ENCODE measurements at regions not wholly inside any gene's neighbourhood (a gene's known extent, or its start where the extent isn't known, plus 50 kb on each side); places are given as distances from the start of the nearest gene placed in this dataset.

- intact Hi-C loops (cut with micrococcal nuclease), result loop anchor here (5.0 kb wide), 2 partner anchors 148 to 1833 kb away; no protein-coding TSS in a partner anchor
- ATAC-seq (no peak), DNase-seq (ENCODE audit: low read depth, low spot score) (no peak)
- no peaks in the 10 kb centered on the region for H3K79me2 ChIP-seq (ENCODE audit: insufficient read depth, low read length)
- no peaks in the 10 kb centered on the region for H3K9me3 ChIP-seq (ENCODE audit: control insufficient read depth in 1 of 2, insufficient read depth in 1 of 2, low read depth in 1 of 2, low read length in 2 of 2)
- no peaks in the 10 kb centered on the region for H4K20me1 ChIP-seq (ENCODE audit: insufficient read depth)
- no peak overlapping the region for H3K27ac ChIP-seq (ENCODE audit: low read depth, low read length)
- H3K36me3 ChIP-seq (ENCODE audit: control insufficient read depth in 1 of 2, insufficient read depth in 2 of 2, low read length in 2 of 2), result no peaks in the 10 kb centered on the region
- ChIA-PET CTCF (interaction anchor here (2.4 kb wide), 1 partner anchor 205 kb away, joined by 23 read pairs; no protein-coding TSS in a partner anchor), POLR2A (no interaction called here), RAD21 (ENCODE audit: low non-redundant PET in 1 of 2, low total read pairs in 2 of 2, uncharacterized antibody in 2 of 2, unreplicated experiment in 2 of 2) (interaction anchor here (1.3 to 1.8 kb wide), 4 partner anchors 147 to 204 kb away, joined by 3 to 9 read pairs (median 8); no protein-coding TSS in a partner anchor)
- H3K9ac ChIP-seq (ENCODE audit: low read length), result no peak overlapping the region
- no peaks in the 10 kb centered on the region for H3K9me2 ChIP-seq (ENCODE audit: insufficient read depth)
- H3K4me2 ChIP-seq (ENCODE audit: low read length), result no peak overlapping the region
- no peak overlapping the region for H3K4me3 ChIP-seq (replicated peaks in 1 of 2; ENCODE audit: low read depth in 1 of 2, low read length in 2 of 2)
- no TSS peak for BruUV-seq (replicated peaks)
- H3K27me3 ChIP-seq (ENCODE audit: insufficient read depth, low read length), result no peaks in the 10 kb centered on the region
- no peak for TF ChIP-seq TCF7L2 (IDR thresholded peaks at IDR 0.05; ENCODE audit: borderline replicate concordance, extremely low read depth, insufficient read depth, insufficient read length)
- TF ChIP-seq JUND (IDR thresholded peaks at IDR 0.05), result no peak
- TF ChIP-seq YY1 (IDR thresholded peaks at IDR 0.05; ENCODE audit: extremely low read depth, insufficient replicate concordance, low read depth, low read length), result no peak
- no peak for TF ChIP-seq SRF (IDR thresholded peaks at IDR 0.05; ENCODE audit: low read depth)
- TF ChIP-seq CTCF (IDR thresholded peaks at IDR 0.05 in 2 of 3, conservative IDR thresholded peaks at IDR 0.05 in 1 of 3; ENCODE audit: borderline replicate concordance in 1 of 3, insufficient read depth in 1 of 3, low read depth in 2 of 3, low read length in 2 of 3), result no peak
- no peak for TF ChIP-seq FOSL1 (IDR thresholded peaks at IDR 0.05; ENCODE audit: low read depth)
- TF ChIP-seq RAD21 (IDR thresholded peaks at IDR 0.05; ENCODE audit: low read depth), result no peak
- no peak for TF ChIP-seq ZBTB33 (IDR thresholded peaks at IDR 0.05; ENCODE audit: extremely low read depth, insufficient replicate concordance, low read length)
- TF ChIP-seq ELF1 (IDR thresholded peaks at IDR 0.05; ENCODE audit: borderline replicate concordance, low read depth), result no peak
- TF ChIP-seq ATF3 (IDR thresholded peaks at IDR 0.05), result no peak
- TF ChIP-seq REST (IDR thresholded peaks at IDR 0.05; ENCODE audit: low read depth), result no peak
- TF ChIP-seq CBX3 (IDR thresholded peaks at IDR 0.05; ENCODE audit: low read depth), result no peak
- no peak for TF ChIP-seq EZH2phosphoT487 (IDR thresholded peaks at IDR 0.05; ENCODE audit: borderline replicate concordance)
- TF ChIP-seq POLR2A (IDR thresholded peaks at IDR 0.05; ENCODE audit: borderline replicate concordance, extremely low read depth, insufficient read depth, insufficient read length), result no peak
- TF ChIP-seq POLR2AphosphoS5 (IDR thresholded peaks at IDR 0.05; ENCODE audit: low read depth, low read length), result no peak
- peaks cover 0 to 24% of the 10 kb centered on the region in 2 experiments; a peak in 2 of 4 replicates for H3K4me1 ChIP-seq (ENCODE audit: control insufficient read depth in 1 of 2, insufficient read depth in 2 of 2, low read length in 2 of 2)
- no peak overlapping the region for H2AFZ ChIP-seq (ENCODE audit: low read depth, low read length, poor library complexity, severe bottlenecking)
These were observed 83.4 kb upstream of the TOP1 start for GRCh38 chr20:40945189-40945588.
